GM18517 (cell line): ENCODE measurements at regions not wholly inside any gene's neighbourhood (a gene's known extent, or its start where the extent isn't known, plus 50 kb on each side); places are given as distances from the start of the nearest gene placed in this dataset.
"Not testable (repeated sequence)": the region's sequence is repeated elsewhere in the genome, so short reads cannot be mapped to it uniquely, and the experiment has no call there.

Experiments
- ATAC-seq: cut with Tn5 transposase; IDR thresholded peaks from one replicate; pipeline ENCODE4 v1.9.1; 2021; ENCODE audit warnings: mild to moderate bottlenecking, moderate library complexity; ENCODE audit not compliant: unreplicated experiment

DNA sequence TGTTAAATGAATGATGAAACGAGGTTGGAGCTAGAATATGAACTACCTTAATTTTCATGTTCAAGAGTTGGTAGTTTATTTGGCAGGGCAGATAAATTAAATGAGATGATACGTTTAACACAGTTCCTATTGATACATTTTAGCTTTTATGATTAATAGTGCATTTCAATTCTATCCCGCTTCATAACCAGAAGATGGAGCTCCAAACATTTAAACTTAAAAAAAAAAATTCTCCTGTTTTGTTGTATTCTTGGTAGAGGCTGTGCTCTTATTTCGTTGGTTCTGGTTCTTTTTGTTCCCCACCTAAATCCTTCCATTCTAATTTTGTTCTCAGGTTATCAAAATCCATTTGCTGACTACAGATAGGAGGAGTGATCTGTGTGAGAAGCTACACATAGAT, 71.8 kb upstream of the PTPN13 start:
- ATAC-seq = no peak

DNA sequence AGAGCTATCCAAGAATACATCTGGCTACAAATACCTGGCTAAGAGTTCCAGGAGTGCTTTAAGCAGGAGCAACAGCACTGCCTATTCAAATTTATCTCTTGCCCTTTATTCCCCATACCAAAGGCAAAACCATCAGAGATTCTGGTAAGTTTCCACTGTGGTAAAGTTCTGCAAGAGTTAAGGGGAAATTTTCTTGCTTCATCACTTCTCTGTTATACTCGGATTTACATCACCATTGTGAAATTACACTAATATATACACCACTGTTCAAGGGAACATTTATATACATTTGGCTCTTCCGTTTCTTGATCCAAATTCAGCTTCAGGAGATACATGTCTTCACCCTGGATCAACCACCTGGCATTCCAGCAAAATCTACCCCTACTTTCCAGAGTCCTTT, 70.8 kb upstream of the PTPN13 start:
- ATAC-seq = no peak

DNA sequence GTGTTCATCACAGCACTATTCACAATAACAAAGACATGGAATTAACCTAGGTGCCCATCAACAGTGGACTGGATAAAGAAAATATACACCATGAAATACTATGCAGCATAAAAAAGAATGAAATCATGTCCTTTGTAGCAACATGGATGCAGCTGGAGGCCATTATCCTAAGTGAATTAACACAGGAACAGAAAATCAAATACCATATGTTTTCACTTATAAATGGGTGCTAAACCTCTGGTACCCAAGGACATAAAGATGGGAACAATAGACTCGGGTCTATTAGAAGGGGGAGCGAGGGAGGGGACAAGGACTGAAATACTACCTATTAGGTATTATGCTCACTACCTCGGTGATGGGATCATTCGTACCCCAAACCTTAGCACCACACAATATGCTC, 66.4 kb upstream of the PTPN13 start:
- not testable (repeated sequence) for ATAC-seq

DNA sequence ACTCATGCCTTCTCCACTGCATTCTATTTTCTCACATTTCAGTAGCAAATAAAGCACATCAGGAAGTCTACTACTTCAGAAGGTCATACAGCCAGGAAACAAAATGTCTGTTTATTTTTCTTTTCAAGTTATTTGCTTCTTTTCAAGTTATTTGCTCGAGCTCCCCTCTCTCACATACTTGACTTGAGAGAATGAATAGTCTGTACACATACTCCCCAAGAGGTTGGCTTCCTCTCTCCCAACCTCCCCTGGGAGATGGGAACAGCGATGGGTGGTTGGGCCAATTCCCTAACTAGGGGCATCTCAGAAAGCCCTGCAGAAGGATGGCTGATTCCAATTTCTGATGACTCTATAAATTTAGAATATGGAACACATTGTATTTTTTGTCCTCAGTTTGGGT, 64.7 kb upstream of the PTPN13 start:
- ATAC-seq = no peak

DNA sequence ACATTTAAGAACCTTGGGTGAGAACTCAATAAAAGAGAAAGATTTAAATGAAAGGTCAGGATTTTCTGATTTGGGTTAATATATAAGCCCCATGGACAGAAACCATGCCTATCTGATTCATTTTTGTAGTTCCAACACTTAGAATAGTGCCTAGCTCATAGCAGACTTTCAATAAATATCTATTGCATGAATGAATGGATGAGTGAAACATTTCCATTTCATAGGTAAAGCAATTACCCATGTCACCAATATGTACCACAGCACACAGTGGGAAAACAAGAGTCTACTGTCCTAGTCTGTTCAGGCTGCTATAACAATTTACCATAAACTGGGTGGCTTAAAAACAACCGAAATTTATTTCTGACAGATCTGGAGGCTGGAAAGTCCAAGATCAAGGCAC, 63.9 kb upstream of the PTPN13 start:
- peak; percentile 74 for ATAC-seq

DNA sequence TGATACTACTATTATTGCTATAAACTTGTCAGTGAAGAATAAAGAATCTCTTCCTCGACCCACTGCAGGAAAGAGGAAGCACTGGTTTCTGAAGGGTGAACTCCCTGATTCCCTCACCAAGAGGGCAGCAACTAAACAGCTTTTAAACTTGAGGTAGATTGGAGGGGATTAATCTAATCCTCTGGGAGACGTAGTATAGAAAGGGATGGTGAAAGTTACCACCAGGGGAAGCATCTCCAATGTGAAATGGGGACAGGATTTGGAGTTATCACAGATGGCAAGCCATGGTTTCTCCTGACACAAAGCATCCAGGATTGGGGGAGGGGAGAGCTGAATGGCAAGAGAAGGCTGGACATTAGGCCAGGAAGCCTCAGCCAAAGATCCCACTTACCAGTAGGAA, 62.7 kb upstream of the PTPN13 start:
- ATAC-seq = no peak

DNA sequence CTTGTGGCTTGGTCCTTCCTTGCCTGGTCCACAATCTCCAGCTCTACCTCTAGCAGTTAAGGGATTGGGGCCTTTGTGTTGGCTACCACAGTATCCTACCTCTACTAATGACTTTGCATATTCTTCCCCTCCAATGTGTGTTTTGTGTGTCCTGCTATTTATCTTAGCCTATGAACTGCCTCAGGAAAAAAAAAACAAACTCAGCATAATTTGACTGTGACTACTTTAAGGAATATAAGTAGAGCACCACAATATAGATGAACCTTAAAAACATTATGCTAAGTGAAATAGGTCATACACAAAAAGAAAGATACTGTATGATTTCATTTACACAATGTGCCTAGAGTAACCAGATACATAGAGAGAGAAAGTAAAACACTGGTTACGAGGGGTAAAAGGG, 61.3 kb upstream of the PTPN13 start:
- no peak for ATAC-seq

DNA sequence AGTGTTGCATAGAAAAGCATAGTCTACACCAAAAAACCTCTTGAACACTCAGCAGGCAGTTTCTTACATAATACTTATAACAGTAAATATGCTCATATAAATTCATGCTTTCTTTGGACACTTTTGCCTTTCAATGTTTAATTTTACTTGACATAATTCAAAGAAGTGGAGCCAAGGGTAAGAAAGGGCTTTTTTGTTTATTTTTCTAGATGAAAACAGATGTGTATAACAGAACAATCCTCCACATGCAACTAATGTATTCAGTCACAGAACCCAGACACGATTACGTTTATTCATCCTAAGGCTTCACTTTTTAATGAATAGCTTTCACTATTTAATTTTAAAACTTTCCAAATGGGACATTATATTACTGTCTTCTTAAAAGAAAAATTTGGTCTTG, 58.0 kb upstream of the PTPN13 start:
- no peak for ATAC-seq

DNA sequence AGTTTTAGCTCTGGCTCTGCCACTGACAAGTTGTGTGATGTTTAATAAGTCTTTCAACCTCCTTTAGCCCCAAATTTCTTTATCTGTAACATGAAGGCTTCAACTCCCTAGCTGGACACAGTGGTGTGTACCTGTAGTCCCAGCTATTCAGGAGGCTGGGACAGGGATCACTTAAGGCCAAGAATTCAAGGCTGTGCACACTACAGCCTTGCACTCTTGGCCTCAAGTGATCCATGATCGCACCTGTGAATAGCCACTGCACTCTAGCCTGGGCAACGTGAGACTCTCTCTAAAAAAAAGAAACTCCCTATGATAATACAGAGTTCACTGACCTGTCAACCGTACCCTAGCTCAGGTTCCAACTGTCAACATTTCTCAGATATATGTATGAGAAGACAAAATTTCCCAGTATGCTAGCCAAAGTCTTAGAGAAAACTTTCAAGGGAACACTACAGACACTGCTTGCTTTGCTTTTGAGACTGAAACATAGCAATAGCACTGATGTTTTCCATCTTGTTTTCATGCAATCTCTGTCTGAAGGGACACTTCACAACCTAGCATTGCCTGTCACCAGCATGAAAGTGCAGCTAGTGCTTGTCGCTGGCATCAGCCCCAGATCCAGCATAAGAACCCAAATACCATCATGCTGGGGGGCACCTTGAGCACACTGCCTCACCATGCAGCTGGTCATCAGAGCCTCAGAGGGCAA, 51.6 kb upstream of the PTPN13 start:
- ATAC-seq = no peak

DNA sequence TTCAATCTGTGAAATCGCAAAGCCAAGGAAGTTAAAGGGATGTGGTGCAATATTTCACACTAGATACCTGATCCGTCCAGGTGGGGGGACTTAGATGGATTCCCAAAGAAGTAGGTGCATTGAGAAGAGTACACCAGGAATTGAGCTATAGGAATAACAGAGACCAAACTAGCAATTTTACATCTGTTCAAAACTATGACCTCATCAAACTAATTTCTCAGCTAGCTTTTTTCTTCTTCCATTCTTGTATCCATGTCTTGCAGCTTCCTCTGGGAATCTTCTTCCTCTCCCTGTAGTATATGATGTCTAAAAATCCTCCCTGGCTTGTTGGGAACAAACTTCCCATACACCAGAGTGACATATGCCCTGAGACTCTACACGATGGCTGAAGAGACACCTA, 51.0 kb upstream of the PTPN13 start:
- no peak for ATAC-seq

DNA sequence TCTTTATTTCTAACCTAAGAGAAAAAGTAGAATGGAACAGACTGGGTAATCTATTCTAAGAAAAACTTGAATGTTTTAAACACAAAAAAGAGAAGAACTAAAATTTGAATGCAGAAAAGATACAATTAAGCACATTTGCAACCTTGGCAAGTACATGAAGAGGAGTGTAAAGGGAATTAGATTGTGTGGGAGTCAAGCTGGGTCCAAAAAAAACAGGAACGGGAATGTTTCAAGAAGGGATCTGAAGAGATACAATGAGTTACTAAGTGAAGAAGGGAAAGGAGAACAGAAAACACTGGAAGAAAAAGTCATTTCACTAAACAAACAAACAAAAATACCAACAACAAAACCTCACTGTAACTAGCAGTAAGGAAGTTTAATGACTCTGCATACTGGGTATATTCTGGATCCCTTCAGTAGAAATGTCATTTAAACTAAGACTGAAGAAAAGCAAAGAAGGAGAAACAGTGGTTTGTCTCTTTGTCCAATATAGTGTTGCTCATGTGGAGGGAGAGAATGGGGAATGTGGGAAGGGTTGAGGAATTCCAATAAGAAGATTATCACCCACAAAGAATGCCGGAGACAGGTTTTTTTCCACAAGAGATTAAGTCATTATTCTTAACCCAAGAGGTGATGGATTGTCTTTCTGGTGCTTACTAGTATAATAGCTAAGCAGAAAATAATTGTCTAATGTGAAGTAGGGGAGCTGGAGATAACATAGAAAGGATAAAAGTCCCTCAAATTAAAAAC, 50.4 kb upstream of the PTPN13 start:
- ATAC-seq = no peak

DNA sequence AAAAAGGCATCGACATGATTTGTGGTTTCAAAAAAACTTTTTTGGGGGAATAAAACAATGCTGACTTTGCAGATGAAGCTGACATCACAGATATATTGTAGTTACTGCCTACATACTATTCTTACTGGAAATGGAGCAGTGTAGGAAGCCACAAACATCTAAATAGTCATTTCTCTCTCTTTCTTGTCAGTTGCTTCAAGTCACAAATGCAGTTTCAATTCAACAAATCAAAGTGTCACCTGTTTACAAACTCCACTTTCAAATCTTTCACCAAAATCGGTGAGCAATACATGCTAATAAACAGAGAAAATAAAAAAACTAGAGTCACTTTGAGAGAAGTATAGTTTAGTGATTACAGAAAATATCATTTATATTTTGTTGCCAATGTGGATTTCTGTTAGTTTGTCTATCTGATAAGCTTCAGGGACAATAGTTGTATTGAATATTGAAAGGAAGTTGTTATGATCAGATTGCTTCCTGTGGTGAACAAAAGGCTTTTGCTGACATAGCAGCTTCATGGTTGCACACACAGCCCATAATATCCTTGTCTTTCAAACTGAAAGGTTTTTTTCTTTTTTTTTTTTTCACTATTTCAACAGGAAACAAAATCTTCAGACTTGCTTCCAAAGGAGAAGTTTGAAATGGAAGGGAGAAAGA, 49.7 kb upstream of the PTPN13 start:
- peak; percentile 92 for ATAC-seq
